DND-41 (cell line): ENCODE measurements at regions not wholly inside any gene's neighbourhood (a gene's known extent, or its start where the extent isn't known, plus 50 kb on each side); places are given as distances from the start of the nearest gene placed in this dataset.

ENCODE experiments used
- ATAC-seq: fragments of 200-7000 bp; cut with Tn5 transposase; 3 replicates; pipeline ENCODE4 v1.9.1; 2021; ENCODE audit warnings: low read depth; ENCODE audit not compliant: insufficient read depth
- DNase-seq: peaks from one replicate; pipeline ENCODE4 v3.0.0-alpha.2; 2020
- H2AFZ ChIP-seq: 2 replicates; pipeline ENCODE4 v1.6.0; 2012; ENCODE audit warnings: low read depth, low read length
- H3K27ac ChIP-seq: 2 replicates; pipeline ENCODE4 v1.5.1; 2012; ENCODE audit warnings: low read length, inconsistent platforms
- H3K27me3 ChIP-seq: fragments of 200-600 bp; sonication (generic); 2 replicates; pipeline ENCODE4 v1.6.0; 2012; ENCODE audit warnings: low read length, mild to moderate bottlenecking, inconsistent platforms; ENCODE audit not compliant: insufficient read depth, poor library complexity
- H3K36me3 ChIP-seq: 2 replicates; pipeline ENCODE4 v1.5.1; 2012; ENCODE audit warnings: low read length, inconsistent platforms; ENCODE audit not compliant: insufficient read depth
- H3K4me1 ChIP-seq: 2 replicates; pipeline ENCODE4 v1.5.1; 2012; ENCODE audit warnings: mild to moderate bottlenecking, low read length; ENCODE audit not compliant: insufficient read depth
- H3K4me2 ChIP-seq: 2 replicates; pipeline ENCODE4 v1.6.0; 2012; ENCODE audit warnings: mild to moderate bottlenecking, moderate library complexity, low read length, inconsistent platforms; ENCODE audit not compliant: insufficient read depth
- H3K4me3 ChIP-seq, 2 experiments: fragments of 200-600 bp in 1 of 2; shearing (Covaris generic) in 1 of 2; 2 replicates each; pipeline ENCODE4 v1.5.1; 2012 to 2016; ENCODE audit warnings: inconsistent platforms in 2 of 2, low read length in 2 of 2, mild to moderate bottlenecking in 2 of 2, low read depth in 1 of 2, moderate library complexity in 1 of 2
- H3K79me2 ChIP-seq: 2 replicates; pipeline ENCODE4 v1.6.0; 2012; ENCODE audit warnings: low read length, inconsistent platforms; ENCODE audit not compliant: insufficient read depth
- H3K9ac ChIP-seq: 2 replicates; pipeline ENCODE4 v1.6.0; 2012; ENCODE audit warnings: low read depth, mild to moderate bottlenecking, inconsistent platforms, low read length, moderate library complexity
- H3K9me3 ChIP-seq: 2 replicates; pipeline ENCODE4 v1.5.1; 2012; ENCODE audit warnings: low read length, moderate library complexity, mild to moderate bottlenecking, inconsistent platforms; ENCODE audit not compliant: insufficient read depth, severe bottlenecking
- H4K20me1 ChIP-seq: 2 replicates; pipeline ENCODE4 v1.6.0; 2012; ENCODE audit warnings: low read length; ENCODE audit not compliant: insufficient read depth
- CTCF ChIP-seq: IDR thresholded peaks from 2 replicates; pipeline ENCODE4 v1.5.1; 2012; ENCODE audit warnings: borderline replicate concordance, low read length, moderate library complexity, mild to moderate bottlenecking; ENCODE audit not compliant: poor library complexity, severe bottlenecking; ENCODE audit errors: extremely low read depth
- EZH2 ChIP-seq: IDR thresholded peaks from 3 replicates; pipeline ENCODE4 v1.6.1; 2012; ENCODE audit warnings: borderline replicate concordance, low read depth, mild to moderate bottlenecking, moderate library complexity, low read length, inconsistent platforms; ENCODE audit not compliant: severe bottlenecking

- no peak for ATAC-seq
- no peaks in the 10 kb centered on the region for H3K27me3 ChIP-seq
- H3K4me1 ChIP-seq = no peaks in the 10 kb centered on the region
- H3K27ac ChIP-seq = no peak overlapping the region
- no peak for TF ChIP-seq EZH2
- TF ChIP-seq CTCF = no peak
- H4K20me1 ChIP-seq = no peaks in the 10 kb centered on the region
- H3K36me3 ChIP-seq = no peaks in the 10 kb centered on the region
- H3K9me3 ChIP-seq = no peaks in the 10 kb centered on the region
- no peaks in the 10 kb centered on the region for H3K79me2 ChIP-seq
- no peak overlapping the region for H3K4me2 ChIP-seq
- no peak overlapping the region for H3K4me3 ChIP-seq
- no peak overlapping the region for H2AFZ ChIP-seq
- no peak overlapping the region for H3K9ac ChIP-seq
- DNase-seq = no peak
These were observed 758.3 kb downstream of the FAM181B start for GRCh38 chr11:81975261-81975900.

- Histone ChIP-seq H3K27me3 (no peaks in the 10 kb centered on the region), H3K36me3 (no peaks in the 10 kb centered on the region), H3K9me3 (no peaks in the 10 kb centered on the region), H3K9ac (no peak overlapping the region), H3K4me3 (no peak overlapping the region), H3K4me1 (no peaks in the 10 kb centered on the region), H3K79me2 (no peaks in the 10 kb centered on the region), H2AFZ (no peak overlapping the region), H3K4me2 (no peak overlapping the region), H4K20me1 (no peaks in the 10 kb centered on the region), H3K27ac (no peak overlapping the region)
- TF ChIP-seq CTCF = no peak
- no peak for TF ChIP-seq EZH2
- ATAC-seq (no peak), DNase-seq (no peak)
These were observed 762.8 kb downstream of the FAM181B start for GRCh38 chr11:81970886-81971285.

GRCh38 chr11:81967242-81967641 lies 766.4 kb downstream of the FAM181B start:
- ATAC-seq = no peak
- H3K27ac ChIP-seq = no peak overlapping the region

More at GRCh38 chr11:81967242-81967641, 766.4 kb downstream of the FAM181B start:
- H3K79me2 ChIP-seq = no peaks in the 10 kb centered on the region
- no peak overlapping the region for H3K9ac ChIP-seq
- no peak overlapping the region for H3K4me3 ChIP-seq
- no peaks in the 10 kb centered on the region for H4K20me1 ChIP-seq
- no peak for TF ChIP-seq CTCF
- no peak for TF ChIP-seq EZH2
- no peak overlapping the region for H3K4me2 ChIP-seq
- no peaks in the 10 kb centered on the region for H3K36me3 ChIP-seq
- no peak overlapping the region for H2AFZ ChIP-seq
- no peaks in the 10 kb centered on the region for H3K4me1 ChIP-seq
- no peak for DNase-seq
- peaks cover 3% of the 10 kb centered on the region for H3K27me3 ChIP-seq
- H3K9me3 ChIP-seq = no peaks in the 10 kb centered on the region
